GM06990 (cell line): ENCODE measurements at regions not wholly inside any gene's neighbourhood (a gene's known extent, or its start where the extent isn't known, plus 50 kb on each side); places are given as distances from the start of the nearest gene placed in this dataset.

ENCODE experiments used
- DNase-seq: peaks from one replicate; pipeline ENCODE4 v3.0.0-alpha.2; 2011; ENCODE audit not compliant: insufficient read length; ENCODE audit errors: extremely low read depth
- H3K27me3 ChIP-seq: replicated peaks from 2 replicates; pipeline ENCODE4 v1.6.0; 2011; ENCODE audit warnings: low read length; ENCODE audit not compliant: control insufficient read depth, insufficient read depth
- H3K36me3 ChIP-seq: 2 replicates; pipeline ENCODE4 v1.5.1; 2011; ENCODE audit warnings: low read length; ENCODE audit not compliant: control insufficient read depth, insufficient read depth
- H3K4me3 ChIP-seq: replicated peaks from 2 replicates; pipeline ENCODE4 v1.5.1; 2011; ENCODE audit warnings: low read depth, mild to moderate bottlenecking, control low read depth, low read length
- CTCF ChIP-seq: IDR thresholded peaks from 2 replicates; pipeline ENCODE4 v1.5.1; 2011; ENCODE audit warnings: low read length, control low read depth, mild to moderate bottlenecking, inconsistent platforms; ENCODE audit not compliant: insufficient read depth, poor library complexity, severe bottlenecking

- H3K36me3 ChIP-seq, result no peaks in the 10 kb centered on the region
- H3K4me3 ChIP-seq, result no peak overlapping the region
- TF ChIP-seq CTCF, result no peak
- peaks cover 8% of the 10 kb centered on the region for H3K27me3 ChIP-seq
- DNase-seq, result no peak
Observed at GRCh38 chr10:100622946-100623345, 87.2 kb downstream of the HIF1AN start.

GRCh38 chr10:100623521-100624230 lies 87.9 kb downstream of the HIF1AN start:
- DNase-seq, result no peak
- no peak overlapping the region for H3K4me3 ChIP-seq
- H3K27me3 ChIP-seq, result peaks cover 8% of the 10 kb centered on the region
- no peak for TF ChIP-seq CTCF
- H3K36me3 ChIP-seq, result no peaks in the 10 kb centered on the region

- no peaks in the 10 kb centered on the region for H3K36me3 ChIP-seq
- no peak overlapping the region for H3K4me3 ChIP-seq
- no peak for TF ChIP-seq CTCF
- DNase-seq, result no peak
- H3K27me3 ChIP-seq, result peaks cover 8% of the 10 kb centered on the region
Observed at GRCh38 chr10:100624298-100624697, 88.6 kb downstream of the HIF1AN start.

GRCh38 chr10:100625816-100626215 lies 90.1 kb downstream of the HIF1AN start:
- Histone ChIP-seq H3K4me3 (no peak overlapping the region), H3K36me3 (no peaks in the 10 kb centered on the region), H3K27me3 (peaks cover 5% of the 10 kb centered on the region; the same call in 1 of the 2 replicates)
- DNase-seq, result no peak
- TF ChIP-seq CTCF, result no peak

- H3K36me3 ChIP-seq, result no peaks in the 10 kb centered on the region
- no peak overlapping the region for H3K4me3 ChIP-seq
- H3K27me3 ChIP-seq, result peaks cover 5% of the 10 kb centered on the region; the same call in 1 of the 2 replicates
- DNase-seq, result no peak
- TF ChIP-seq CTCF, result no peak
Observed at GRCh38 chr10:100628061-100628460, 92.3 kb downstream of the HIF1AN start.

GRCh38 chr10:100631192-100631591 lies 95.4 kb downstream of the HIF1AN start:
- H3K27me3 ChIP-seq, result peaks cover 3% of the 10 kb centered on the region; the same call in 1 of the 2 replicates
- no peak for TF ChIP-seq CTCF
- H3K36me3 ChIP-seq, result no peaks in the 10 kb centered on the region
- H3K4me3 ChIP-seq, result no peak overlapping the region
- DNase-seq, result no peak
